ENCODE measurements at regions not wholly inside any gene's neighbourhood (a gene's known extent, or its start where the extent isn't known, plus 50 kb on each side); places are given as distances from the start of the nearest gene placed in this dataset.

GRCh38 chr9:18092138-18092537, 381.8 kb upstream of the ADAMTSL1 start:
- DNase-seq (ENCODE audit: low read depth, low spot score) (no peak), FAIRE-seq (no peak), ATAC-seq (no peak)
- 30% methylated on average over 4 of the region's 4 CpGs for WGBS (ENCODE audit: insufficient coverage, insufficient replicate concordance, low lambda C conversion rate, missing lambda C conversion rate)
- Histone ChIP-seq H3K4me1 (ENCODE audit: control insufficient read depth, insufficient read depth, low read length) (no peaks in the 10 kb centered on the region), H3K27ac (ENCODE audit: control insufficient read depth, insufficient read depth) (no peak overlapping the region), H2AFZ (ENCODE audit: control insufficient read depth, low read depth, low read length) (no peak overlapping the region), H3K9me3 (replicated peaks; ENCODE audit: control insufficient read depth, insufficient read depth, low read length) (no peaks in the 10 kb centered on the region), H4K20me1 (ENCODE audit: control insufficient read depth, insufficient read depth) (no peaks in the 10 kb centered on the region), H3K4me2 (ENCODE audit: control insufficient read depth, insufficient read depth) (no peak overlapping the region), H3K36me3 (ENCODE audit: control insufficient read depth in 2 of 2, insufficient read depth in 2 of 2, low read length in 1 of 2) (no peaks in the 10 kb centered on the region), H3K27me3 (replicated peaks in 1 of 2; ENCODE audit: control insufficient read depth in 2 of 2, insufficient read depth in 2 of 2, low read length in 1 of 2) (no peaks in the 10 kb centered on the region), H3K4me3 (no peak overlapping the region), H3K79me2 (ENCODE audit: control insufficient read depth, insufficient read depth, low read length) (no peaks in the 10 kb centered on the region), H3K9ac (ENCODE audit: control insufficient read depth, insufficient read depth, low read length) (no peak overlapping the region)
- SMC1A ChIA-PET (ENCODE audit: uncharacterized antibody, unreplicated experiment), result interaction anchor here (0.8 kb wide), 1 partner anchor 281 kb away, joined by 3 read pairs; no protein-coding TSS in a partner anchor
- CTCF ChIA-PET, result interaction anchor here (1.2 kb wide), 1 partner anchor 12 kb away, joined by 3 read pairs; no protein-coding TSS in a partner anchor
- POLR2A ChIA-PET, result no interaction called here
- in situ Hi-C loops (cut with MboI) (no loop called here), intact Hi-C loops (cut with micrococcal nuclease; ENCODE audit: unreplicated experiment) (no loop called here)
- RAD21 ChIA-PET (ENCODE audit: unreplicated experiment), result no interaction called here
- TF ChIP-seq ZNF207 (IDR thresholded peaks at IDR 0.05; ENCODE audit: borderline replicate concordance), result no peak
- no peak for TF ChIP-seq SMAD1 (IDR thresholded peaks at IDR 0.05; ENCODE audit: low read depth, partially characterized antibody)
- TF ChIP-seq HCFC1 (IDR thresholded peaks at IDR 0.05; ENCODE audit: low read length), result no peak
- TF ChIP-seq ATF7 (IDR thresholded peaks at IDR 0.05; ENCODE audit: low read depth), result no peak
- TF ChIP-seq MTA2 (IDR thresholded peaks at IDR 0.05; ENCODE audit: low read depth), result no peak
- no peak for TF ChIP-seq EED (IDR thresholded peaks at IDR 0.05; ENCODE audit: low read depth)
- no peak for TF ChIP-seq TCF3 (IDR thresholded peaks at IDR 0.05; ENCODE audit: borderline replicate concordance, insufficient read depth, low read depth, low read length)
- TF ChIP-seq, protein P1, sequence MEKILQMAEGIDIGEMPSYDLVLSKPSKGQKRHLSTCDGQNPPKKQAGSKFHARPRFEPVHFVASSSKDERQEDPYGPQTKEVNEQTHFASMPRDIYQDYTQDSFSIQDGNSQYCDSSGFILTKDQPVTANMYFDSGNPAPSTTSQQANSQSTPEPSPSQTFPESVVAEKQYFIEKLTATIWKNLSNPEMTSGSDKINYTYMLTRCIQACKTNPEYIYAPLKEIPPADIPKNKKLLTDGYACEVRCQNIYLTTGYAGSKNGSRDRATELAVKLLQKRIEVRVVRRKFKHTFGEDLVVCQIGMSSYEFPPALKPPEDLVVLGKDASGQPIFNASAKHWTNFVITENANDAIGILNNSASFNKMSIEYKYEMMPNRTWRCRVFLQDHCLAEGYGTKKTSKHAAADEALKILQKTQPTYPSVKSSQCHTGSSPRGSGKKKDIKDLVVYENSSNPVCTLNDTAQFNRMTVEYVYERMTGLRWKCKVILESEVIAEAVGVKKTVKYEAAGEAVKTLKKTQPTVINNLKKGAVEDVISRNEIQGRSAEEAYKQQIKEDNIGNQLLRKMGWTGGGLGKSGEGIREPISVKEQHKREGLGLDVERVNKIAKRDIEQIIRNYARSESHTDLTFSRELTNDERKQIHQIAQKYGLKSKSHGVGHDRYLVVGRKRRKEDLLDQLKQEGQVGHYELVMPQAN (conservative IDR thresholded peaks at IDR 0.05), result no peak
- TF ChIP-seq PKNOX1 (IDR thresholded peaks at IDR 0.05), result no peak
- no TSS peak for BruUV-seq (replicated peaks)
